Caki2 (cell line): ENCODE measurements at regions not wholly inside any gene's neighbourhood (a gene's known extent, or its start where the extent isn't known, plus 50 kb on each side); places are given as distances from the start of the nearest gene placed in this dataset.
"Not testable (repeated sequence)": the region's sequence is repeated elsewhere in the genome, so short reads cannot be mapped to it uniquely, and the experiment has no call there.

Experiments
- DNase-seq: peaks from one replicate; pipeline ENCODE4 v3.0.0-alpha.2; 2015; ENCODE audit warnings: low read depth
- in situ Hi-C: cut with HindIII; loops from 2 replicates; pipeline ENCODE4 v1.10.0; 2016; ENCODE audit warnings: low sequenced_read_pairs, low pct_unique_long_range_greater_than_20kb, mixed read lengths

DNA sequence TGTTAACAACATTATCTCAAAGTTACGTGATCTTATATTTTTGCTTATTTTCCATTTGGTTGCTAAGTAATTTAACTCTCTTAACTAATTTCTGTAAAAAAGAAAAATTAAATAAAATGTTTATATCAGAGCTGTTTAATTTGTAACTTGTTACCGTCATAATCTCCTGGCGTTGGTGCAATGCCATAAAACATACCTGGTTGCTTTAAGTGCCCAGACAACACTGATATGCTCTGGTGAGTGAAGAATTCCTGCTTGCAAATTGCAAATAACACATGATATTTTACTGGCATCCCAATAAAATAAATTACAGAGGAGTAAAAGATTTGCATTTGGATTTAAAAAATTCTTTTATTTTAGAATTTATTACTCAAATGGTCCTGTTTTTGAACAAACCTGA is 640.1 kb upstream of the MIS18BP1 start:
- in situ Hi-C loops: no loop called here
- no peak for DNase-seq

DNA sequence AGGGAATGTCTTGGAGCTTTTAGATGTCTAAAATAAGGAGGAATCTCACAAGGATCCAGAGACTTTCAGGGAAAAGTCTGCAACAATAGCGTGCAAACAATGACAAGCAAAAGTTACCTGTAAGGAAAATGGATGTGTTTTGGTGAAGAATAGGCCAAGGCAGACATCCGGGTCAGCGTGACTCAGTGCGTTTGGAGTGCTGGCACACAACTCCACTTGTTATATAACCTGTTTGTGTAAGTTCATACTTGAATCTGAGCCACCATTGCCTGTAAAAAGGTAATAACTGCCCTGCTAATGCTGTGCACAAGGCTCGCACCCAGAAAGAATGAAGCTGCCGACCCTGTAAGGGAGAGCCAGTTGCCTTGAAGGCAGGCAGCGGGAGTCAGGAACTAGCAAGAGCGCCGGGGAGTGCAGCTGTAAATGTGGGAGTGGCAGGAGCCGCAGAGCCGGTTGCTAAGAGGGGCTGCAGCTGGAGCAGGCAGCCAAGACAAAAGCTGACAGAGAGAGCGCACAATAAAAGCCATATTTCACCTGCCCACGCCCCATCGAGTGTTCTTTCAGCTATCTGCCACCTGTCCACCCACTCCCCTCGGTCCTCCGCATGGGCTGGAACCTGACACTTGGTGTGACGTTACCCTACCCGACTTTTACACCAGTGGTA is 638.5 kb upstream of the MIS18BP1 start:
- no peak for DNase-seq
- in situ Hi-C loops: no loop called here

DNA sequence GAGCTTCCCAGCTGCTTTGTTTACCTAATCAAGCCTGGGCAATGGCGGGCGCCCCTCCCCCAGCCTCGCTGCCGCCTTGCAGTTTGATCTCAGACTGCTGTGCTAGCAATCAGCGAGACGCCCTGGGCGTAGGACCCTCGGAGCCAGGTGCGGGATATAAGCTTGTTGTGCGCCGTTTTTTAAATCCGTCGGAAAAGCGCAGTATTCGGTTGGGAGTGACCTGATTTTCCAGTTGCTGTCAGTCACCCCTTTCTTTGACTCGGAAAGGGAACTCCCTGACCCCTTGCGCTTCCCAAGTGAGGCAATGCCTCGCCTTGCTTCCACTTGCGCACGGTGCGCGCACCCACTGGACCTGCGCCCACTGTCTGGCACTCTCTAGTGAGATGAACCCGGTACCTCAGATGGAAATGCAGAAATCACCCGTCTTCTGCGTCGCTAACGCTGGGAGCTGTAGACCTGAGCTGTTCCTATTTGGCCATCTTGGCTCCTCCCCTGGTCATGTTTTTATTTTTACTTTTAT is 635.8 kb upstream of the MIS18BP1 start:
- DNase-seq, in situ Hi-C loops: not testable (repeated sequence)

DNA sequence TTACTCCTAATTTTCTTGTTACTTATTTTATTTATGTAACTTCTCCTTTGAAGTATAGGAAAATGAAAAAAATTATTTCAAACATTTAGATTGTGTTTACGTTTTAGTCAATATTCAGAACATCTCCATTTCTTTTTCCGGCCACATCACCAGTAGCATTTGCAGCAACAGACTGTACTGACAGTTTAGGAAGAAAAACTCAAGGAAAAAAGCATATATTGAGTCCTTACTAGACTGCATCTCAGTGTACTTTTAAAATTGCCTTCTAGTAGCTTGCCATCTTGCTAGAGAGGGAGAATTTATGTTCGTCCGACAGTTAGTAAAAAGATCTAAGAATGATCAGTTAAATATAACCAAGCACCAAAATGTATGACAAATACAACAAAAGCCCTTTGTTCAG is 625.0 kb upstream of the MIS18BP1 start:
- in situ Hi-C loops: no loop called here
- no peak for DNase-seq

DNA sequence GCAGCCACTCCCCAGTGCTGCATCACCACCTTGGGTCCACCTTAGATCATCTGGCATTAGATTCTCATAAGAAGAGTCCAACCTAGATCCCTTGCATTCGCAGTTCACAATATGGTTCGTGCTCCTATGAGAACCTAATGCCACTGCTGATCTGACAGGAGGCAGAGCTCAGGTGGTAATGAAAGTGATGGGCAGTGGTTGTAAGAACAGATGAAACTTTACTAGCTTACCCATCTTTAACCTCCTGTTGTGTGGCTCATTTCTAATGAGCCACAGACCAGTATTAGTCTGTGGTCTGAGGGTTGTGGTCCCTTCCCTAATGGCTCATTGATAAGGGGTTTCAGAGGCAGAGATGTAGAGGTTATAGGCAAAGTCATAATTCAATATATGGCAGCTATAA is 615.9 kb upstream of the MIS18BP1 start:
- in situ Hi-C loops: no loop called here
- no peak for DNase-seq

DNA sequence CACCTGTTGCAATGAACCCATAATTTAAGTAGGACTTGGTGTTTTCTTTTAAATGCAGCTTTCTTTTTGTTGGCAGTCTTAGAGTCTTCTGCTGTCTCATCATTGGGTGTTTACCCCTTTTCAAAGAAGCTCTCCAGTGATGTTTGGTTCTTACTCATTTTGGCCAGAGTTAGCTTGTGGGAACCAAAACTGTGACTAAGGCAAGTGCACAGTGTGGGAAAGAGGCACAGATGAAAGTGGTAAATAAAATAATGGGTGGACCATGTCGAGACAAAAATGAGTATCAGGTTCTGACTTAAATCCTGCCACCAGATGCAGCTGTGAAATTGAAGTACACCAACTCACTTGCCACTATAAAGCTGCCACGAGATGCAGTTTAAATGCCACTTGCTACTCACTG is 615.4 kb upstream of the MIS18BP1 start:
- in situ Hi-C loops: no loop called here
- no peak for DNase-seq

DNA sequence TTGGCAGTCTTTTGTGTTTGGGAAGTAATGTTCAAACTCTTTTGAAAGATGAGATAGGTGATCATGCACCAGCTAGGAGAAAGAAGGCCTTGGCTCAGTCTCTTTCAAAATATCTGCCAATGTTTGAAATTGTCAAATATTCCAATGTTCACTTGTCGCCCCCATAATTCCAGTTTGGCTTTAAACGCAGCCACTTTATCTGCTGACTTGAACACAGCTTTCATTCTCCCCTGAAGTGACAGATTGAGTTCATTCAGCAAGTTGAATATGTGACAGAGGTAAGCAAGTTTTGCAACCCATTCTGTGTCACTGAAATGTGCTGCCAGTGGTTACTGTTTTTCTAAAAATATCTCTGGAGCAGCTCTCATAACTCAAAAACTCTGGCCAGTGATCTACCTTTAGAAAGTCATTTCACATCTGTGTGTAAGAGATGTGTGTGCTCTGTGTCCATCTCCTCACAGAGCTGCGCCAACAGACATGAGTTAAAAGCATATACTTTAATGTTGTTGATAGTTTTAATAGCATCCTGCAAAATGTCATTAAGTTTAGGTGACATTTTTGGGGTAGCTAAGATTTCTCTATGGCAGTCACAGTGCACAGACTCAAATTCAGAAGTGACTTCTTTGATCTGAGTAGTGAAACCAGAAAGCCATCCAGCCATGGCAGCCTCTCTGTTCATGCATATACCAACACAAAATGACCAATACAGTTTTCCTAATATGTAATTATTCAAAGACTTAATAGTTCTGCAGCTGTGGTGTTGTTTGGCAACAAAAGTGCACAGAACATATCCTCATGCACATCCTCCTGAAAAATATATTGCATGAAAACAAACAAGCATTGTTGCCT is 614.3 kb upstream of the MIS18BP1 start:
- DNase-seq: no peak
- in situ Hi-C loops: no loop called here

DNA sequence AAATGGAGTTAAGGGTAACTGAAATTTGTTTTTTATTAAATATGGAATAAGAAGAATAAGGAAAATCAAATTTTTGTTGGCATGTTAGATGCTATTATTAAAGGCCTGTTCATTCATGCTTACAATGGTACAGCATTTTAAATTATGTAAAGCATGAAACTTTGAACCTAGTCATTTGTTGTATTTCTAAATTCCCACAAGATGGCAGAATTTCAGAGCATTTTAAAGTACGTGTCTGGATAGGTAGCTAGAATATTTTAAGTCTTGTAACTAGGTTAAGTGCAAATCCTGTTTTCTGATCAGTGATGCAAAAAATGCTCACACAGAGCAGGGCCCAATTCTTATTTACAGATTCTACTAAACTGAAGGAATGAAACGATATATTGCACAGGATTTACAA is 585.6 kb upstream of the MIS18BP1 start:
- no peak for DNase-seq
- in situ Hi-C loops: no loop called here

DNA sequence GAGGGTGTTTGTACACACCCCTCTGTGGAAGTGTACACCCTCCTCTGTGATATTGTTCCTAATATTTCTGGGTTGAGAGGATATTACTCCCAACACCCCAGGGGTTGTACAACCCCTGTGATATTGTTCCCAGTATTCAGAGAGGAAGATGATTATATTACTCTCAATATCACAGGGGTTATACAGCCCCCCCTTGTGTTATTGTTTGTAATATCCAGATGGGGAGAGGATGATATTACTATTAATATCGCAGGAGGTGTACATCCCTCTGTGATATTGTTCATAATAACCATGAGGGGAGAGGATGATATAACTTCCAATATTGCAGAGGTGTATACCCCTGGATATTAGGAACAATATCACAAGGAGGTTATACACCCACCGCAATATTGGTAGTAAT is 566.1 kb upstream of the MIS18BP1 start:
- in situ Hi-C loops: no loop called here
- DNase-seq: no peak

DNA sequence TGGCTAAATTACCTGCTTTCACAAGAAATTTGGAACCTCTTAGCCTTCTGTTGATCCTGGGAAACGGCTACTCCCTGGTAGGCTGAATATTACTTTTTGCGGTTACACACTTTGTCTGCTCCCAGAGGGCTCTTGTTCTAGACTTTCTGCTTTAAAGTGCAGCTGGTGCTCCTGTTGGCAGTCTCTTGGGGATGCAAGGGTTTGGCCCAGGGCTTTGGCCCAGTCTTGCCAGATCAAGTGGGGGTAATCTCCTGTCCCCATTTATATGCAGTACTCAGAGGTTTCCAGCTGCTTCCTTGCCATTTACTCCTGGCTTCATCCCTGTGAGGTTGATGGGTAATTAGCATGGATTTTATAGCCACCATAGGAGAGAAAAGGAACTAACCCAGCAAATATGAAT is 558.2 kb upstream of the MIS18BP1 start:
- in situ Hi-C loops: no loop called here
- no peak for DNase-seq

DNA sequence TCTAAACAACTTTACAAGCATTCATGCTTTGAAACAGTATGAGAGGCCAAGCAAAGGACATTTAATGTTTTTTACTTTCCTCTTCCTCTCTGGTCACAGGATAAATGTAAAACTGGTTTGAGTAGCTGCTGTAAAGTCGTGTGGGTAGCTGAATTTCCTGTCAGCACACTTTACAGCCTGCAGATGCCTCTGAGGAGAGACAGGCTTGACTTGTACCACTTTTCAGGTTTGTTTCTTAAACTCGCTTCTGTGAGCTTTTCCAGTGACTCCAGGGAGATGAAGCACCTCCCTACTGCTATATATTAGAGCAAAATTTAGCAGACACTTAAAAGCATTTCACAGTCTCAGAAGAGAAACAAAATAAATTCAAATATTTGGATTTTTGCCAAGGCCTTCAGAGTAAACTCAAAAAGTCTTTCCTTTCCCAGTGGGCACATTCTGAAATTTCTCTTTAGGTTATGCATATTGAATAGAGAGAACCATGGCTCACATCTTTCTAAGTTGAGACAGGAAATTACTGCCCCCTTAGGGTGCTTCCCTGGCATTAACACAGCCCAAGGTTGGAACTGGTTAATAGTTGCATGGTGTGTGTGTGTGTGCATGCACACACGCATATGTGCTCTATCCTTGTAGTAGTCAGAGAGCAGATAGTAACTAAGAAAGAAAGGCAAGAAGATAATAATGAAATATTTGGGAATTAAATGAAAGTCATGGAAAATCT is 557.3 kb upstream of the MIS18BP1 start:
- DNase-seq: no peak
- in situ Hi-C loops: no loop called here

DNA sequence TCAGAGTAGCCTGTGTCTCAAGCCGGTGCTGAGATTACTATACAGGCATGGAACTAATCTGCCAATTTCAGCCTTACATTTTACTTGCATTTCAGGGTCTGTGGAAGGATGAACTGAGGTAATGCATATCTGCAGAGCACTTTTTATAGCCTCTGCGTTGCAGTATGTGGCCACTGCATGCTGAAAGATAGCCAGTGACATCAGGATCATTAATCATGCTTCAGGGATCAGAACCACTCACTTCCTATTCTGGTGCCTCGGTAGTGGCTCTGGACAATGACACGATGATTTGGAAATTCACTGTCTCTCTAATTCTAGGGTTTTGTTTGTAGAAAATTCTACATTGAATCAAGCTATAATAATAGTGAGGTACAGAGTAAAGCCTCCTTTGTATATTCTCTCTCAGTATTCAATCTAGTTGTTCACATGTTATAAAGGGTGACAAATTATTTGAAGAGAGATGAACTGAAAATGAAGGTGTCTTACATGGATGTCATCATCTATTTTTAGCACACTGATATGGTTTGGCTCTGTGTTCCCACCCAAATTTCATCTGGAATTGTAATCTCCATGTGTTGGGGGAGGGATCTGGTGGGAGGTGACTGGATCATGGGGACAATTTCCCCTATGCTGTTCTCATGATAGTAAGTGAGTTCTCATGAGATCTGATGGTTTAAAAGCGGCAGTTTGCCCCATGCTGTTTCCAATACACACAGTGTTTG is 554.3 kb upstream of the MIS18BP1 start:
- no peak for DNase-seq
- in situ Hi-C loops: no loop called here

DNA sequence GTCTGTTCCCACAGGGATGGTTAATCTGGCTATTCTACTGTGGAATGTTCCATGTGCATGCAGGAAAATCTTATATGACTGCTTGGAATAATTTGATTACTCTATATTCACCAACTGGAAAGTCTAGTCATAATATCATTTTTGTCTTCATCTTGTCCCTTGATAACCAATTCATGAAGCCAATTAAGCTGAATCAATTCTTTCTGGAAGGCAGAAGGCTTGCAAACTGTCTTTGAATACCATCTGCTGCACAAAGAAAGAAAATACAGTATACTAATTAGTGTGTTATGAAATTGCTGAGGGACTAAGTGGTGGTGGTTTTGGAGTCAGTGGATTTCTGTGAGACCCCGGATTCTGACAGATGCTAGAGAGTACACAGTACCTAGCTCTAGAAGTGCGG is 546.5 kb upstream of the MIS18BP1 start:
- in situ Hi-C loops: no loop called here
- no peak for DNase-seq

DNA sequence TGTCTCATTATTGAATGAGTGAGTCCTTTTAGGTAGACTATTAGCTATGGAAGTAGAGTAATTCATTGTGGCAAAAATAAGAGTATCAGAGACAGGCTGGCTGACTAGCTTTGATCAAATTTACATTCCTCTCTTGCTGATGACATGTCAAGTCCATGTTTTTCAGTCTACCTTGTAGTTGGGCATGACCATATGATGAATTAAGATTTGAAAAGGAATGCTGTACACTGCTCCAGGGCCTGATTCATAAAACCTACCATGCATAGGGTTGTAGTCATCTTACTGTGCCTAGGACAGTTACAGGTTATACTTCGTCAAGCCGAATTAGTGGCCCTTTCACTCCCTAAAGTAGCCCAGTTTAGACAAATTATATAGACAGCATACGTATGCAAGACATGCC is 545.7 kb upstream of the MIS18BP1 start:
- DNase-seq: no peak
- in situ Hi-C loops: no loop called here

DNA sequence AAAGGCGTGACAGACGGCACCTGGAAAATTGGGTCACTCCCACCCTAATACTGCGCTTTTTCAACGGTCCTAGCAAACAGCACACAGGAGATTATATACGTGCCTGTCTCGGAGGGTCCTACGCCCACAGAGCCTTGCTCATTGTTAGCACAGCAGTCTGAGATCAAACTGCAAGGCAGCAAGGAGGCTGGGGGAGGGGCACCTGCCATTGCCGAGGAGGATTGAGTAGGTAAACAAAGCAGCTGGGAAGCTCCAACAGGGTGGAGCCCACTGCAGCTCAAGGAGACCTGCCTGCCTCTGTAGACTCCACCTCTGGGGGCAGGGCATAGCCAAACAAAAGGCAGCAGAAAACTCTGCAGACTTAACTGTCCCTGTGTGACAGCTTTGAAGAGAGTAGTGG is 543.0 kb upstream of the MIS18BP1 start:
- DNase-seq, in situ Hi-C loops: not testable (repeated sequence)

DNA sequence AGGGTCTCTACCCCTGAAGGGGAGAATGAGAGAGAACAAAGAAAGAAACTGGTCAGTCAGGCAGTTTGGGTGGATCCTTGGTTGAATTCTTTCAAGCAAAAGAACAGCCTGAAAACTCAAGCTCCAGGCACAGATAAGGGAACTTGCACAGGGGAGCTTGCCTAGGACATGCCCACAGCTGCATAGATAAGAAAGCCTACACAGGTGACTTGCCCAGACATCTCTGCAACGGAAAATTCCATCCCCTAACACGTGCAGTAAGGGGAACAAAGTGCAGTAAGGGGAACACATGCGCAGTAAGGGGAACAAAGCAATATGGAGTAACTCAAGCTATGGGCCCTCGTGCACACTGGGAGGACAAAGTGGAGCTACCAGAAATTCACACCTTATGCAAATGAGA is 540.1 kb upstream of the MIS18BP1 start:
- in situ Hi-C loops: no loop called here
- DNase-seq: no peak

DNA sequence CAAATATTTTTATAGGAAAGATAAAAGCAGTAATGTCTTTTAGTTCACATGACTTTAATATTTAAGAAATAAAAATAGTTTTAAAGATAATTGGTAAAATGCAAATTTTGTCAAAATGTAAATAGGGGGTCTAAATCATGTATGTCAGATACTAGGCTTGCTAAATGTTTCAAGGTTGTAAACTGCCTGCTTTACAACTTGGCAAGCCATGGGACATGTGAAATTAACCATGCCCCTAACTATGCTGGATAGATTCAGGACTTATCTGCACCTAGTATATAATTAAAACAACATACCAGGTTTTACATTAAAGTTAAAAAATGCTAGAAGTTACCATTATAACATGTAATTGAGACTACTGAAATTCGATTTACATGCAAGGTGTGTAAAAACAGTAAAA is 537.3 kb upstream of the MIS18BP1 start:
- DNase-seq: no peak
- in situ Hi-C loops: no loop called here

DNA sequence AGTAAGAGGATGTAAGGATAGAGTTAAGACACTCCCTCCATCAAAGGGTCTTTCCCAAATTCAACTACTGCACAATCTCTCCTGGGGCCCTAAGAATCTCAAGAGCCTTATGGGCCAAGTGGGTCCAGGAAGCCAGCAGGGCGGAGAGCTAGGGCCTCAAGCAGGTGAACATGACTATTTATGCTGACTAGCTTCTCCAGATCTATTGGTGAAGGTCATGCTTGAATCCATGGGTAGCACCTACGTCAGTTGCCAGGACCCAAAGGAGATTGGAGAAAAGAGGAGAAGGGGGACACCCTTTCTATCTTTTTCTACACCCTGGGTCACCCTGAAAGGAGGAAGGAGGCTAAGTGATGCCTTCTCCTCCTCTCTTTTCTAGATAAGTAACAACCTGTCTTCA is 534.2 kb upstream of the MIS18BP1 start:
- in situ Hi-C loops: no loop called here
- no peak for DNase-seq

DNA sequence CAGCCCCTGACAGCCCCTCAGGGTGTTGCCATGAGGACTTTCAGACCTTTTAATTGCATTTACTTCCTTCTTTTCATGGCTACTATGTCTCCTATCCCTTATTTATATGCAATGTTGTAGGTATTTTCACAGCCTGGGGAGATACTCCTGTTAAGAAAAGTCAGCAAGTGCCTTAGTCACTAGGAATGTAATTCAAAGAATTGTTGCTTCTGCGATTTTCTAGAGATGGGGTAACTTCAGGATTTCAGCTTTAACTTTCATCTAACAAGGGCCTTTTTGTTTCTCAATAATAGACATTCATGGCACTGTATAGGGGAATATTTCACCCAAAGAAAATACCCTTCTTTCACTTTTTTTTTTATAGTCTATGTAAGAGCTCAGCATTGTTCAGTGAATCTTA is 533.3 kb upstream of the MIS18BP1 start:
- in situ Hi-C loops: no loop called here
- DNase-seq: no peak
